ENCODE measurements at regions not wholly inside any gene's neighbourhood (a gene's known extent, or its start where the extent isn't known, plus 50 kb on each side); places are given as distances from the start of the nearest gene placed in this dataset.

- no peak for TF ChIP-seq GATA3 (IDR thresholded peaks at IDR 0.05; ENCODE audit: low read depth, low read length)
- TF ChIP-seq GATA2 (IDR thresholded peaks at IDR 0.05; ENCODE audit: low read depth, low read length) = no peak
Observed at GRCh38 chr4:84401701-84402306, 97.3 kb downstream of the NKX6-1 start.

GRCh38 chr4:84394386-84394785 is 104.7 kb downstream of the NKX6-1 start:
- TF ChIP-seq GATA3 (IDR thresholded peaks at IDR 0.05; ENCODE audit: low read depth, low read length) = no peak
- no peak for TF ChIP-seq GATA2 (IDR thresholded peaks at IDR 0.05; ENCODE audit: low read depth, low read length)

- TF ChIP-seq GATA3 (IDR thresholded peaks at IDR 0.05; ENCODE audit: low read depth, low read length) (no peak), GATA2 (IDR thresholded peaks at IDR 0.05; ENCODE audit: low read depth, low read length) (no peak)
Observed at GRCh38 chr4:84392951-84393590, 106.0 kb downstream of the NKX6-1 start.

- no peak for TF ChIP-seq GATA2 (IDR thresholded peaks at IDR 0.05; ENCODE audit: low read depth, low read length)
- TF ChIP-seq GATA3 (IDR thresholded peaks at IDR 0.05; ENCODE audit: low read depth, low read length) = no peak
Observed at GRCh38 chr4:84389406-84389805, 109.7 kb downstream of the NKX6-1 start.

GRCh38 chr4:84385203-84385602 is 113.9 kb downstream of the NKX6-1 start:
- no peak for TF ChIP-seq GATA3 (IDR thresholded peaks at IDR 0.05; ENCODE audit: low read depth, low read length)
- no peak for TF ChIP-seq GATA2 (IDR thresholded peaks at IDR 0.05; ENCODE audit: low read depth, low read length)

- TF ChIP-seq GATA3 (IDR thresholded peaks at IDR 0.05; ENCODE audit: low read depth, low read length) = no peak
- no peak for TF ChIP-seq GATA2 (IDR thresholded peaks at IDR 0.05; ENCODE audit: low read depth, low read length)
Observed at GRCh38 chr4:84384801-84385200, 114.3 kb downstream of the NKX6-1 start.

GRCh38 chr4:84381759-84382158 is 117.3 kb downstream of the NKX6-1 start:
- TF ChIP-seq GATA3 (IDR thresholded peaks at IDR 0.05; ENCODE audit: low read depth, low read length) (no peak), GATA2 (IDR thresholded peaks at IDR 0.05; ENCODE audit: low read depth, low read length) (no peak)

- no peak for TF ChIP-seq GATA2 (IDR thresholded peaks at IDR 0.05; ENCODE audit: low read depth, low read length)
- TF ChIP-seq GATA3 (IDR thresholded peaks at IDR 0.05; ENCODE audit: low read depth, low read length) = no peak
Observed at GRCh38 chr4:84379917-84380641, 119.0 kb downstream of the NKX6-1 start.

GRCh38 chr4:84378983-84379382 is 120.1 kb downstream of the NKX6-1 start:
- TF ChIP-seq GATA2 (IDR thresholded peaks at IDR 0.05; ENCODE audit: low read depth, low read length) = no peak
- TF ChIP-seq GATA3 (IDR thresholded peaks at IDR 0.05; ENCODE audit: low read depth, low read length) = no peak

GRCh38 chr4:84378356-84378755 is 120.7 kb downstream of the NKX6-1 start:
- TF ChIP-seq GATA2 (IDR thresholded peaks at IDR 0.05; ENCODE audit: low read depth, low read length) = no peak
- no peak for TF ChIP-seq GATA3 (IDR thresholded peaks at IDR 0.05; ENCODE audit: low read depth, low read length)

- no peak for TF ChIP-seq GATA2 (IDR thresholded peaks at IDR 0.05; ENCODE audit: low read depth, low read length)
- TF ChIP-seq GATA3 (IDR thresholded peaks at IDR 0.05; ENCODE audit: low read depth, low read length) = no peak
Observed at GRCh38 chr4:84366907-84367306, 132.2 kb downstream of the NKX6-1 start.

- TF ChIP-seq GATA3 (IDR thresholded peaks at IDR 0.05; ENCODE audit: low read depth, low read length) = no peak
- TF ChIP-seq GATA2 (IDR thresholded peaks at IDR 0.05; ENCODE audit: low read depth, low read length) = no peak
Observed at GRCh38 chr4:84366161-84366560, 132.9 kb downstream of the NKX6-1 start.

GRCh38 chr4:84362896-84363655 is 136.0 kb downstream of the NKX6-1 start:
- no peak for TF ChIP-seq GATA2 (IDR thresholded peaks at IDR 0.05; ENCODE audit: low read depth, low read length)

- TF ChIP-seq GATA2 (IDR thresholded peaks at IDR 0.05; ENCODE audit: low read depth, low read length) (no peak), GATA3 (IDR thresholded peaks at IDR 0.05; ENCODE audit: low read depth, low read length) (no peak)
Observed at GRCh38 chr4:84342161-84342560, 156.9 kb downstream of the NKX6-1 start.

All from SH-SY5Y (cell line).